Activated CD8-positive, alpha-beta T cell treated with anti-CD3 and anti-CD28 coated beads, Interleukin-2, amount 10 ng/mL, durations not matched to agents 7 days and 5 days (primary cell): ENCODE measurements at regions not wholly inside any gene's neighbourhood (a gene's known extent, or its start where the extent isn't known, plus 50 kb on each side); places are given as distances from the start of the nearest gene placed in this dataset.

ENCODE experiments used
- ATAC-seq: fragments of 150-1000 bp; cut with Tn5 transposase; one replicate; pipeline ENCODE4 v1.10.0; 2021; ENCODE audit warnings: moderate library complexity
- CTCF ChIA-PET: fragments of 350-600 bp; sonication (Branson Sonifier 250); formaldehyde crosslinking; loops from one replicate; lab custom pipeline; 2021; ENCODE audit warnings: antibody characterized with exemption; lab: Charles Lee
- POLR2A ChIA-PET: fragments of 350-600 bp; sonication (Branson Sonifier 250); formaldehyde crosslinking; loops from one replicate; lab custom pipeline; 2021; ENCODE audit warnings: antibody characterized with exemption; lab: Charles Lee
- DNase-seq: peaks from one replicate; pipeline ENCODE4 v3.0.0-alpha.2; 2020
- H3K27ac Mint-ChIP-seq: one replicate; pipeline ENCODE4 v1.8.0; 2021; ENCODE audit warnings: mild to moderate bottlenecking, mixed read lengths
- H3K27me3 Mint-ChIP-seq: one replicate; pipeline ENCODE4 v1.8.0; 2021; ENCODE audit warnings: low read depth, mixed read lengths
- H3K36me3 Mint-ChIP-seq: one replicate; pipeline ENCODE4 v1.8.0; 2021; ENCODE audit warnings: low read depth, mixed read lengths
- H3K4me1 Mint-ChIP-seq: one replicate; pipeline ENCODE4 v1.8.0; 2021; ENCODE audit warnings: low read depth, mixed read lengths
- H3K4me3 Mint-ChIP-seq: one replicate; pipeline ENCODE4 v1.8.0; 2021; ENCODE audit warnings: mild to moderate bottlenecking, mixed read lengths
- H3K9me3 Mint-ChIP-seq: one replicate; pipeline ENCODE4 v1.8.0; 2022; ENCODE audit warnings: mixed read lengths; ENCODE audit not compliant: insufficient read depth

DNA sequence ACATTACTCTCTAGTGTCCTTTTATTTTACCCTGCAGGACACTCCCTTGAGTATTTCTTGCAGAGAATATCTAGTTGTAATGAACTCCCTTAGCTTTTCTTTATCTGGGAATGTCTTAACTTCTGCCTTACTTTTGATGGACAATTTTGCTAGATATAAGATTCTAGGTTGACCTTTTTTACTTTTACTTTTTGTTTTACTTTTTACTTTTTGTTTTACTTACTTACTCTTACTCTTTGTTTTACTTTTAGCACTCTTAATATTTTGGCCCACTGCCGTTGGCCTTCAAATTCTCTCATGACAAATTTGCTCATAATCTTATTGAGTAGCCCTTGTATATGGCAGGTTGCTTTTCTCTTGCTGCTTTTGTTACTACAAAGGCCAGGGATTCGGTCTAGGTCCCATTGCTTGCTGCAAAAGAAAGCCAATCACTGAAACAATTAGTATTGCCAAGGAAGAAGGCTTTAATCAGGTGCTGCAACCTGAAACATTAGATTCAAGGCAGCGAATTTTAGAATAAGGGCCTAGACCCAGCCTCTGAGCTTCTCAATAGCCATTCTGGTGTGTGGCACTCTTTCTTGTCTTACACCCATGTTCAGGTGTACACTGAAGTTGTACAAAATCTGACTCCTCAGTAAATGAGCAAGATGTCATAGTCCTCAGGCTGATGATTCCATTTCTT is 137.0 kb downstream of the TES start:
- Mint-ChIP-seq H3K4me1 (no peaks in the 10 kb centered on the region), H3K27me3 (peaks cover 4% of the 10 kb centered on the region), H3K27ac (no peak overlapping the region), H3K36me3 (no peaks in the 10 kb centered on the region), H3K4me3 (no peak overlapping the region), H3K9me3 (no peaks in the 10 kb centered on the region)
- ATAC-seq (no peak), DNase-seq (no peak)
- POLR2A ChIA-PET = no interaction called here
- CTCF ChIA-PET = no interaction called here

DNA sequence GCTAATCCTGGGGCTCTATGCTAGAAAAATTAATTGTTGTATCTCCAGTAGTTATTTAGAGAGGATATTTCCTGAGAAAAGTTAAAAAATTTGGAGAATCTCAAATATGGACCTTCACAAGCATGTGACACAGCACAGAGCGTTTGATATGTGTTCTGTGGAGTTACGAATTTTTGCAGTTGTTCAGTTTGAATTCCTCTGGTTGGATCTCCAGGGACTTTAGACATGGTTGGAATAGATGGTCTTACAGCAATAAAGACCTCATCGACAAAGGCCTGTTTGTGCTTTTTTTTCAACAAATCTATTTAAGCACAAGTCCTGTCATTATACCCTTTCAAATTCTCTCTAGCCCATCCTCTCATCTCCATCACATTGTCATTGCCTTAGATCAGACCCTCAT is 138.0 kb downstream of the TES start:
- no peak overlapping the region for H3K27ac Mint-ChIP-seq
- DNase-seq (no peak), ATAC-seq (no peak)
- ChIA-PET CTCF (no interaction called here), POLR2A (no interaction called here)
- H3K4me3 Mint-ChIP-seq = no peak overlapping the region
- peaks cover 4% of the 10 kb centered on the region for H3K27me3 Mint-ChIP-seq
- H3K36me3 Mint-ChIP-seq = no peaks in the 10 kb centered on the region
- H3K9me3 Mint-ChIP-seq = no peaks in the 10 kb centered on the region
- no peaks in the 10 kb centered on the region for H3K4me1 Mint-ChIP-seq

DNA sequence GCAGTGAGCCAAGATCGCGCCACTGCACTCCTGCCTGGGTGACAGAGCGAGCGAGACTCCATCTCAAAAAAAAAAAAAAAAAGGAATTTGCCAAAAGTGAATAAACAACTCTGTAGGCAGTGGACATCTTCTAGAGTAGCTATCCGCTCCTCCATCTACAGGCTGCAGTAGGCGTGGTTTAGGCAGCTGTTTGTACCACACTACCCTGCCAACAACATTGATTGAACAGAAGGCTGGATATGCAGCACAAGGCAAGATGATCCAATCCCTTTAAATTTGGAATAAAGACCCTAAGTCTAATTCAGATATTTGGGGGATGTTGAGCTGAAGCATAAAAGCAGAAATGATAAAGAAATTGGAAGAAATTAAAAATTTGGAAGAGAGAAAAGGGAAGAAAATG is 141.6 kb downstream of the TES start:
- Mint-ChIP-seq H3K9me3 (no peaks in the 10 kb centered on the region), H3K4me1 (no peaks in the 10 kb centered on the region), H3K27me3 (peaks cover 7% of the 10 kb centered on the region), H3K27ac (no peak overlapping the region), H3K36me3 (no peaks in the 10 kb centered on the region), H3K4me3 (no peak overlapping the region)
- no peak for ATAC-seq
- CTCF ChIA-PET = no interaction called here
- no peak for DNase-seq
- POLR2A ChIA-PET = interaction anchor here (0.5 kb wide), 1 partner anchor 10 kb away, joined by 3 read pairs; no protein-coding TSS in a partner anchor

DNA sequence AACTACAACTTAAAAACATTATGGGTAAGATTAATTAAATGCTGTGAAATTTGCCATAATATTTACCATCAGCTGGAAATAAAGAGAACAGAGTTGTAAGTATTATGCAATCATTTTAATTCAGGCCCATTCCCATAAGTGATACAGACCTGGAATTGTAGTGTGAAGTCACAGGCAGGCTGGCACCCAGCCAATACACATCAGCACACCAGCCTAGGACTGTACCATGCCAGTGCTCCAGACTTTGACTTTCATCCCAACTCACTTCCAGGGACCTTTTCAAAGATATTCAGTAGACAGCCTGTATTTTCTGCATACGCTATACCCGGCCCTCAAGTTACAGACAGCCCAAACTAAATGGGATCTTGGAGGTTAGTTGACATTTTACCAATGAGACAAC is 143.3 kb downstream of the TES start:
- H3K36me3 Mint-ChIP-seq = no peaks in the 10 kb centered on the region
- no peak for ATAC-seq
- H3K27me3 Mint-ChIP-seq = peaks cover 7% of the 10 kb centered on the region
- H3K4me1 Mint-ChIP-seq = no peaks in the 10 kb centered on the region
- CTCF ChIA-PET = no interaction called here
- no peak for DNase-seq
- H3K27ac Mint-ChIP-seq = no peak overlapping the region
- POLR2A ChIA-PET = no interaction called here
- H3K9me3 Mint-ChIP-seq = no peaks in the 10 kb centered on the region
- H3K4me3 Mint-ChIP-seq = no peak overlapping the region

DNA sequence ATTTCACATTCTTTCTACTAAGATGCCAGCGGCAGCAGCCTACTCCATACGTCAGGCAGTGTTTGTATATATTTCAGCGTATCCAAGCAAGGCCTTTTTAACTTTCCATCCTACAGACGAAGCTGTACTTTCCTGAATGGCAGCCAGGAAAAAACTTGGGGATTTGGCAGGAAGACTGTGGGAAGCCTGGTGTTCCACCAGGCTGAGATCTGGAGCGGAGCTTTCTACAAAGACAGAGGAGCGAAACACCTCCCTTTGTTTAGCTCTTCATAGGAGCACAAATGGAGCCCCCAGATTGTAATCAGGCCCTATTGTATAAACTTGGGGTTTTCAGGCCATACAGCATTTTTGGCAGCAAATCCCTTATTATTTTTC is 143.8 kb downstream of the TES start:
- CTCF ChIA-PET = no interaction called here
- Mint-ChIP-seq H3K4me3 (no peak overlapping the region), H3K36me3 (no peaks in the 10 kb centered on the region), H3K27me3 (peaks cover 7% of the 10 kb centered on the region), H3K27ac (no peak overlapping the region), H3K9me3 (no peaks in the 10 kb centered on the region), H3K4me1 (no peaks in the 10 kb centered on the region)
- POLR2A ChIA-PET = no interaction called here
- ATAC-seq = no peak
- DNase-seq = no peak

DNA sequence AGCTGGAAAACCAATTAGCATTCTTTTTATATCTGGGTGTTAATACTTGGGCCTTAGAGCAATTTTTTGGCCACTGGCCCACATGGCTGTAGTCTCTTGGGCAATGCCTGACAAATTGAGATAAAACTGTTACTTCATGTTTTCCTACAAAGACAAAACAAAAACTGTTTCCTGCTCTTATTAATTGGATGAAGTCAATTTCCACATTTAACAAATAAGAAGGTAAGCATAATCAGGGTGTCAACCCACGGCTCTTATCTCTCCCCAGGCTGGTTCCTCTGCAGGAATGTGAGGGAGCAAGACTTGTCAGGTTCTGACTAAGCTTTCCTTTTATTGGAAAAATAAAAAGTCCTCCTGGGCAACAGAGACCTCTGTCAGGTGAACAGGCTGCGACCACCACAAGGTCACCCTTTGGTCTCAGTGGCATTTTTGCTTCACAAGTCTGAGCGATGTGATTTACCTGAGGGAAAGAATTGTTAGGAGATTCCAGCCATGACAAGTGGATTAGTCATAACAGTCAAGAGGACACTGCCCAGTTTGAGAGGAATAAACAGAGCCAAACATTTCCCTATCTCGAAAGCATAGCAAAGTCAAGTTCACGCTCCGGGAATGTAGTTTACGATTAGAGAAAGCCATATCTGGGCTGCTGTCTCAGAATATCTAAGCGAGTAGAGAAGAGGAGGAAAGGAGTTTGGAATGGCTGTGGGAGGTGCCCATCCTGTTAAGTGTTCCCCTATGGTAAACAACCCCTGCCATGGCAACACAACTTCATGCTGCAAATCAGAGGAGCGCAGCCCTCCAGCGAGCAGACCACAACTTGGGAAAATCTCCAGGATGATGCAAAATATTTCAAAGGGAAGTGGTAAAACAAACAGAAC is 144.4 kb downstream of the TES start:
- peaks cover 7% of the 10 kb centered on the region for H3K27me3 Mint-ChIP-seq
- no peak overlapping the region for H3K27ac Mint-ChIP-seq
- ATAC-seq = no peak

DNA sequence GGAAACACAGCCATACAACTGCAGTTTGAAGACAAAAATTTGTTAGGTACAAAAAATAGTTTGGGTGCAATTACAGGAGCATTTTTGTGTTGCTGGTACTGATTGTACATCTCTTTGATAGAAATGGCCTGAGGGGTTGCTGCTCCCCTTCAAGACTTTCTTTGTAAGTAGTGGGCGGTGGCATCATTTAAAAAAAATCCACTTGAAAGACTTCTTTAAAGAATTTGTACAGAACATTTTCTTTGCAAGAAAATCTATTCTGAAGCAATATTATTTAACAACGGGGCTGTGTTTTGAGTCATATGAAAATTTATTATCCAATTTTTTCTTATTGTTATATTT is 144.1 kb upstream of the CAV2 start:
- ATAC-seq (no peak), DNase-seq (no peak)
- Mint-ChIP-seq H3K9me3 (no peaks in the 10 kb centered on the region), H3K27ac (no peak overlapping the region), H3K36me3 (no peaks in the 10 kb centered on the region), H3K27me3 (peaks cover 7% of the 10 kb centered on the region), H3K4me3 (no peak overlapping the region), H3K4me1 (no peaks in the 10 kb centered on the region)
- POLR2A ChIA-PET = no interaction called here
- CTCF ChIA-PET = no interaction called here

More for the DNA sequence above, 144.4 kb downstream of the TES start:
- H3K36me3 Mint-ChIP-seq = no peaks in the 10 kb centered on the region
- H3K4me3 Mint-ChIP-seq = no peak overlapping the region
- no peak for DNase-seq
- H3K9me3 Mint-ChIP-seq = no peaks in the 10 kb centered on the region
- no peaks in the 10 kb centered on the region for H3K4me1 Mint-ChIP-seq
- POLR2A ChIA-PET = no interaction called here
- CTCF ChIA-PET = no interaction called here

DNA sequence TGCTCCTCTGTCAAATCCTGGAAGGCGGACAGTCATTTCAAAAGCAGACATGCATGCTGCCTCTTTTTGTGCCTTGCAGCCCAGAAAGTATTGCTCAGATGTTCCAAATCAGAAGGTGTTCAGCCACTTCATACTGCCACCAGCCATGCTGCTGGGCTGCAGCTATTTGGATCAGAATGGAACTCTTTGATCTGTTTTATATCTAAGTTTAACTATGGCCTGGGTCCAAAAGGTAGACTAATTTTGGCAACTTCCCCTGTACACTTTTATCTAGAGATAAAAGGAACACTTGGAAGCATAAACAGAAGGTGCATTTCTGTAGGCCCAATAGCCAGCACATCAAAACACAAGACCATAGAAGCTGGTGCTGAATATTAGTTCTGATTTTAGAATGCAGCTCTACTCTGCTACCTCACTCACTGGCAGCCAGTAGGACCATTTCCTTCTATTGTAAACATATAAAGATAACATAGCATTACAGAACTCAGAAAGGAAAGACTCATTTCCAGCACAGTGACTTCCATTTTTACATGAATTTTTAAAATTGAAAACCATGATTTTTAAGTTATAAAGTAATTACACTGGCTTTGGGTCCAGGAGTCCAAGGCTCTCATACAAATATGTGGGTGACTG is 143.1 kb upstream of the CAV2 start:
- no peaks in the 10 kb centered on the region for H3K4me1 Mint-ChIP-seq
- no peaks in the 10 kb centered on the region for H3K36me3 Mint-ChIP-seq
- CTCF ChIA-PET = no interaction called here
- H3K27me3 Mint-ChIP-seq = peaks cover 7% of the 10 kb centered on the region
- ATAC-seq = no peak
- DNase-seq = no peak
- no peak overlapping the region for H3K27ac Mint-ChIP-seq
- H3K9me3 Mint-ChIP-seq = no peaks in the 10 kb centered on the region
- no peak overlapping the region for H3K4me3 Mint-ChIP-seq
- POLR2A ChIA-PET = no interaction called here

DNA sequence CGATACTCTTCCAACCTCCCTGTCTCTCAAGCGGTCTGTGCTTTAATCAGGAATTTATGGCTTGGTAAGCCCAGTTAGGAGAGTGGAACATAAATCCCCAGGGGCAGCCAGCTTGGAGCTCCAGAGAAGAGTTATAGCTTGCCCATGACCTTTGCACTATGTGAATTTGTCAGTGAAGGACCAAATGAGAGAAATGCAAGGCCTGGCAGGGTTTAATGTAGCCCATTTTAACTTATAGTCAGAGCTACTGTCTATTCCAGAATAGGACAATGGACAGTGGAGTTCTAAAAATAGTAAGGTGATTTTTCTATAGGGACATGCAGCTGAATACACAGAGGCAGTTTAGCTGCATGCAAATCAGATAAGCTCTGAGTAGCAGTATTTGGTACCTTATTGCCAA is 142.6 kb upstream of the CAV2 start:
- DNase-seq (no peak), ATAC-seq (no peak)
- ChIA-PET CTCF (no interaction called here), POLR2A (no interaction called here)
- Mint-ChIP-seq H3K9me3 (no peaks in the 10 kb centered on the region), H3K4me1 (no peaks in the 10 kb centered on the region), H3K36me3 (no peaks in the 10 kb centered on the region), H3K4me3 (no peak overlapping the region), H3K27me3 (peaks cover 7% of the 10 kb centered on the region), H3K27ac (no peak overlapping the region)

DNA sequence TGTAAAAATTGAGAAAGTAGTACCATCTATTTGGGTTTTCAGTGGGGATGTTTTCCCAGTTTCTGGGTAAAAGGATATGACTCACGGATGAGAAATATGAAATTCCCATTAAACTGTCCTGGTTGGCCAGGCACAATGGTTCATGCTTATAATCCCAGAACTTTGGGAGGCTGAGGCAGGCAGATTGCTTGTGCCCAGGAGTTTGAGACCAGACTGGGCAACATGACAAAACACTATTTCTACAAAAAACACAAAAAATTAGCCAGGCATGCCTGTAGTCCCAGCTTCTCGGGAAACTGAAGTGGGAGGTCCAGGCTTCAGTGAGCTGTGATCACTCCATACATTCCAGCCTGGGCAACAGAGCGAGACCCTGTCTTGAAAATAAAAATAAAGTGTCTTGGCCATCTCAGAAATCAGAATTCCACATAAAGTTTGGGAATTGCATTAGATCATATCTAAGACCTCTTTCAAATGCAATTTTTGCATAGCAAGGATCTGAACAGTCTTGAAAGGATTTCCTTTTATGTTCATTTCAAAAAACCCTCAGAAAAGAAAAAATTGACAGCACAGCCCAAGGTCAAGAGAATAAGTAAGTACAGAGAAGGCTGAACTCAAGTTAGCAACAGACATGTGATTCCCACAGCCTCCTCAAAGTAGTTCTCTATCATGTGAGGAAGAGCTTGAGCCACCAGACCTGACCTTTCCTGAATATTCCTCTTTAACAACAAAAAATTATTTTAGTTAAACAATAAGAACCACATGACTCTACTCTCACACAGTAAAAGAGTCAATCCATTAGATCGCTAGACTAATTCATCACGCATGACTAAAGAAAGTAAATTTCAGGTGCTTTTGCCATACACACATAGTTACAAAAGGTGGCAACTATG is 141.5 kb upstream of the CAV2 start:
- DNase-seq = no peak
- Mint-ChIP-seq H3K4me3 (no peak overlapping the region), H3K4me1 (no peaks in the 10 kb centered on the region), H3K36me3 (no peaks in the 10 kb centered on the region), H3K27ac (no peak overlapping the region), H3K9me3 (no peaks in the 10 kb centered on the region), H3K27me3 (peaks cover 7% of the 10 kb centered on the region)
- ChIA-PET CTCF (no interaction called here), POLR2A (no interaction called here)
- no peak for ATAC-seq

DNA sequence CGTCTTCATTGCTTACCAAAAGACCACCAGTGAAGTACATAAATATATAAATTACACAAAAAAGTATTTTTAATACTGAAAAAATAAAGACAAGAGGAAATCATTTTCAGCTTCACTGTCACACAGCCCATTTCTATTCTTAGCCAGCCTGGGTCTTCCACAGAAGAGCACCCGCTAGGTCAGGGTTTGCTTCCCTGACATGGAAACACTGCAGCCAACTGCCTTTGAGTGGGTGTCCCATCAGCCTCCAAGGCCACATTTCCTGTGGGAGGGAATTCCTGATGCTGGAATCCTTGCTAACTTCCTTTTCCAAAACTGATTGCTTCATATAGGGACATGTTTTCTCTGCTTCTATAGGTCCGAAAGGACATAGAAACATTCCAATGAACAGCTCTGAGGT is 137.8 kb upstream of the CAV2 start:
- ATAC-seq (no peak), DNase-seq (no peak)
- no peaks in the 10 kb centered on the region for H3K4me1 Mint-ChIP-seq
- H3K4me3 Mint-ChIP-seq = no peak overlapping the region
- H3K27me3 Mint-ChIP-seq = no peaks in the 10 kb centered on the region
- H3K27ac Mint-ChIP-seq = no peak overlapping the region
- no peaks in the 10 kb centered on the region for H3K36me3 Mint-ChIP-seq
- ChIA-PET POLR2A (interaction anchor here (0.6 kb wide), 1 partner anchor 10 kb away, joined by 3 read pairs; no protein-coding TSS in a partner anchor), CTCF (no interaction called here)
- no peaks in the 10 kb centered on the region for H3K9me3 Mint-ChIP-seq
